Upper lobe of left lung (tissue), 4 donors: ENCODE measurements at regions not wholly inside any gene's neighbourhood (a gene's known extent, or its start where the extent isn't known, plus 50 kb on each side); places are given as distances from the start of the nearest gene placed in this dataset.

ENCODE experiments used
- CTCF ChIP-seq, 6 experiments: fragments of 450-650 bp in 4 of 6; fragments of 200-600 bp in 2 of 6; sonication (generic) in 2 of 6; IDR thresholded peaks; one replicate each; pipeline ENCODE4 v1.5.1; 2016 to 2019; ENCODE audit warnings: antibody characterized with exemption in 6 of 6
- POLR2A ChIP-seq, 4 donors: fragments of 450-650 bp; IDR thresholded peaks; one replicate each; pipeline ENCODE4 v1.5.1; 2016 to 2017; ENCODE audit warnings: antibody characterized with exemption in 4 of 4, mild to moderate bottlenecking in 2 of 4
- POLR2AphosphoS5 ChIP-seq, 2 donors: sonication (generic); formaldehyde crosslinking; IDR thresholded peaks; one replicate each; pipeline ENCODE4 v1.5.1; 2017; ENCODE audit warnings: antibody characterized with exemption in 2 of 2

- TF ChIP-seq CTCF (IDR thresholded peaks at IDR 0.05) (no peak), POLR2AphosphoS5 (IDR thresholded peaks at IDR 0.05) (no peak), POLR2A (IDR thresholded peaks at IDR 0.05) (no peak)
These were observed 95.2 kb downstream of the KBTBD8 start for GRCh38 chr3:67093305-67093704.
